Naive thymus-derived CD8-positive, alpha-beta T cell (primary cell): ENCODE measurements at regions not wholly inside any gene's neighbourhood (a gene's known extent, or its start where the extent isn't known, plus 50 kb on each side); places are given as distances from the start of the nearest gene placed in this dataset.

ENCODE experiments used
- ATAC-seq, 2 donors: fragments of 150-1000 bp; cut with Tn5 transposase in 1 of 2; sonication (Bioruptor Pico), chemical (Tn5 transposase) in 1 of 2; 1 replicate in 1 of 2; 2 replicates in 1 of 2; pipeline ENCODE4 v1.10.0; 2021; ENCODE audit warnings: mild to moderate bottlenecking in 2 of 2, moderate library complexity in 2 of 2
- POLR2A ChIA-PET: fragments of 350-600 bp; sonication (Branson Sonifier 250); formaldehyde crosslinking; loops from one replicate; lab custom pipeline; 2021; ENCODE audit warnings: antibody characterized with exemption; lab: Charles Lee
- DNase-seq, 10 donors: peaks; one replicate each; pipeline versions ENCODE4 v3.0.0 to v3.0.0-alpha.2; 2020 to 2022
- H3K27ac Mint-ChIP-seq, 10 donors: one replicate each; pipeline ENCODE4 v1.8.0; 2020 to 2022; ENCODE audit warnings: mild to moderate bottlenecking in 10 of 10, mixed read lengths in 10 of 10, moderate library complexity in 4 of 10, inconsistent platforms in 1 of 10
- H3K27me3 Mint-ChIP-seq, 5 donors: one replicate each; pipeline ENCODE4 v1.8.0; 2021 to 2022; ENCODE audit warnings: mixed read lengths in 5 of 5
- H3K36me3 Mint-ChIP-seq, 3 donors: one replicate each; pipeline ENCODE4 v1.8.0; 2020 to 2022; ENCODE audit warnings: mixed read lengths in 3 of 3, mild to moderate bottlenecking in 2 of 3, inconsistent platforms in 1 of 3
- H3K4me1 Mint-ChIP-seq, 4 donors: one replicate each; pipeline ENCODE4 v1.8.0; 2021 to 2022; ENCODE audit warnings: mixed read lengths in 4 of 4
- H3K4me3 Mint-ChIP-seq, 10 donors: one replicate each; pipeline ENCODE4 v1.8.0; 2020 to 2022; ENCODE audit warnings: mild to moderate bottlenecking in 10 of 10, mixed read lengths in 10 of 10, moderate library complexity in 6 of 10, inconsistent platforms in 1 of 10
- H3K9me3 Mint-ChIP-seq, 9 donors: one replicate each; pipeline ENCODE4 v1.8.0; 2020 to 2022; ENCODE audit warnings: mixed read lengths in 9 of 9, mild to moderate bottlenecking in 3 of 9, inconsistent platforms in 1 of 9, moderate library complexity in 1 of 9

- peaks cover 0 to 13% (median 4%) of the 10 kb centered on the region in 5 donors for H3K27me3 Mint-ChIP-seq
Observed at GRCh38 chr16:65944361-65944760, 422.1 kb upstream of the CDH5 start.

GRCh38 chr16:65940711-65941110, 425.8 kb upstream of the CDH5 start:
- no peak for DNase-seq
- H3K4me3 Mint-ChIP-seq, result no peak overlapping the region
- H3K9me3 Mint-ChIP-seq, result peaks cover 0 to 30% (median 1%) of the 10 kb centered on the region in 9 donors
- POLR2A ChIA-PET, result no interaction called here
- no peak for ATAC-seq
- no peaks in the 10 kb centered on the region for H3K4me1 Mint-ChIP-seq
- peaks cover 0 to 20% (median 6%) of the 10 kb centered on the region in 5 donors for H3K27me3 Mint-ChIP-seq
- H3K27ac Mint-ChIP-seq, result no peak overlapping the region
- H3K36me3 Mint-ChIP-seq, result peaks cover 0 to 7% (median 0%) of the 10 kb centered on the region in 3 donors

More at GRCh38 chr16:65944361-65944760, 422.1 kb upstream of the CDH5 start:
- POLR2A ChIA-PET, result no interaction called here
- no peaks in the 10 kb centered on the region for H3K4me1 Mint-ChIP-seq
- no peak overlapping the region for H3K27ac Mint-ChIP-seq
- H3K36me3 Mint-ChIP-seq, result no peaks in the 10 kb centered on the region
- no peak overlapping the region for H3K4me3 Mint-ChIP-seq
- ATAC-seq (no peak), DNase-seq (no peak)
- peaks cover 0 to 34% (median 0%) of the 10 kb centered on the region in 9 donors for H3K9me3 Mint-ChIP-seq

GRCh38 chr16:65938083-65938482, 428.4 kb upstream of the CDH5 start:
- peaks cover 0 to 19% (median 3%) of the 10 kb centered on the region in 9 donors for H3K9me3 Mint-ChIP-seq
- DNase-seq (no peak), ATAC-seq (no peak)
- H3K4me1 Mint-ChIP-seq, result no peaks in the 10 kb centered on the region
- peaks cover 0 to 7% (median 0%) of the 10 kb centered on the region in 3 donors for H3K36me3 Mint-ChIP-seq
- H3K27me3 Mint-ChIP-seq, result peaks cover 0 to 16% (median 6%) of the 10 kb centered on the region in 5 donors
- POLR2A ChIA-PET, result no interaction called here
- H3K4me3 Mint-ChIP-seq, result no peak overlapping the region
- no peak overlapping the region for H3K27ac Mint-ChIP-seq

- POLR2A ChIA-PET, result no interaction called here
- ATAC-seq, result no peak
- peaks cover 0 to 15% (median 6%) of the 10 kb centered on the region in 5 donors for H3K27me3 Mint-ChIP-seq
- no peak overlapping the region for H3K27ac Mint-ChIP-seq
- H3K36me3 Mint-ChIP-seq, result peaks cover 0 to 7% (median 0%) of the 10 kb centered on the region in 3 donors
- H3K9me3 Mint-ChIP-seq, result peaks cover 0 to 22% (median 2%) of the 10 kb centered on the region in 9 donors
- no peak for DNase-seq
- no peak overlapping the region for H3K4me3 Mint-ChIP-seq
- no peaks in the 10 kb centered on the region for H3K4me1 Mint-ChIP-seq
Observed at GRCh38 chr16:65937455-65937854, 429.0 kb upstream of the CDH5 start.

GRCh38 chr16:65936096-65936495, 430.4 kb upstream of the CDH5 start:
- POLR2A ChIA-PET, result no interaction called here
- Mint-ChIP-seq H3K4me1 (no peaks in the 10 kb centered on the region), H3K27ac (no peak overlapping the region), H3K27me3 (peaks cover 0 to 15% (median 6%) of the 10 kb centered on the region in 5 donors), H3K9me3 (peaks cover 0 to 22% (median 4%) of the 10 kb centered on the region in 9 donors), H3K4me3 (no peak overlapping the region), H3K36me3 (peaks cover 0 to 7% (median 0%) of the 10 kb centered on the region in 3 donors)
- DNase-seq, result no peak
- ATAC-seq, result no peak

GRCh38 chr16:65934443-65934842, 432.0 kb upstream of the CDH5 start:
- DNase-seq (no peak), ATAC-seq (no peak)
- no peak overlapping the region for H3K4me3 Mint-ChIP-seq
- H3K27me3 Mint-ChIP-seq, result peaks cover 0 to 15% (median 6%) of the 10 kb centered on the region in 5 donors
- H3K9me3 Mint-ChIP-seq, result peaks cover 0 to 35% (median 7%) of the 10 kb centered on the region in 9 donors
- peaks cover 0 to 7% (median 0%) of the 10 kb centered on the region in 3 donors for H3K36me3 Mint-ChIP-seq
- no peaks in the 10 kb centered on the region for H3K4me1 Mint-ChIP-seq
- H3K27ac Mint-ChIP-seq, result no peak overlapping the region
- POLR2A ChIA-PET, result no interaction called here

GRCh38 chr16:65933703-65934102, 432.8 kb upstream of the CDH5 start:
- ATAC-seq (no peak), DNase-seq (no peak)
- POLR2A ChIA-PET, result no interaction called here
- Mint-ChIP-seq H3K4me3 (no peak overlapping the region), H3K27ac (no peak overlapping the region), H3K4me1 (no peaks in the 10 kb centered on the region), H3K27me3 (peaks cover 0 to 11% (median 3%) of the 10 kb centered on the region in 5 donors), H3K36me3 (peaks cover 0 to 4% (median 0%) of the 10 kb centered on the region in 3 donors), H3K9me3 (peaks cover 0 to 37% (median 9%) of the 10 kb centered on the region in 9 donors)

- H3K36me3 Mint-ChIP-seq, result no peaks in the 10 kb centered on the region
- ATAC-seq, result no peak
- no peak overlapping the region for H3K27ac Mint-ChIP-seq
- H3K4me1 Mint-ChIP-seq, result no peaks in the 10 kb centered on the region
- no peak for DNase-seq
- no peak overlapping the region for H3K4me3 Mint-ChIP-seq
- H3K9me3 Mint-ChIP-seq, result peaks cover 0 to 49% (median 11%) of the 10 kb centered on the region in 9 donors
- POLR2A ChIA-PET, result no interaction called here
- H3K27me3 Mint-ChIP-seq, result peaks cover 0 to 15% (median 0%) of the 10 kb centered on the region in 5 donors
Observed at GRCh38 chr16:65932350-65933072, 434.0 kb upstream of the CDH5 start.

GRCh38 chr16:65922923-65923322, 443.6 kb upstream of the CDH5 start:
- no peaks in the 10 kb centered on the region for H3K4me1 Mint-ChIP-seq
- POLR2A ChIA-PET, result no interaction called here
- DNase-seq, result no peak
- no peak for ATAC-seq
- no peak overlapping the region for H3K27ac Mint-ChIP-seq
- H3K36me3 Mint-ChIP-seq, result no peaks in the 10 kb centered on the region
- H3K27me3 Mint-ChIP-seq, result peaks cover 8 to 23% (median 8%) of the 10 kb centered on the region in 5 donors
- no peak overlapping the region for H3K4me3 Mint-ChIP-seq
- H3K9me3 Mint-ChIP-seq, result peaks cover 0 to 7% (median 2%) of the 10 kb centered on the region in 9 donors

- POLR2A ChIA-PET, result no interaction called here
- Mint-ChIP-seq H3K36me3 (no peaks in the 10 kb centered on the region), H3K4me1 (no peaks in the 10 kb centered on the region), H3K27me3 (peaks cover 8 to 24% (median 11%) of the 10 kb centered on the region in 5 donors), H3K4me3 (no peak overlapping the region), H3K9me3 (peaks cover 0 to 11% (median 0%) of the 10 kb centered on the region in 9 donors), H3K27ac (no peak overlapping the region)
- DNase-seq (no peak), ATAC-seq (no peak)
Observed at GRCh38 chr16:65919986-65920376, 446.5 kb upstream of the CDH5 start.

GRCh38 chr16:65919145-65919985, 447.1 kb upstream of the CDH5 start:
- no peak overlapping the region for H3K27ac Mint-ChIP-seq
- DNase-seq (no peak), ATAC-seq (no peak)
- no peaks in the 10 kb centered on the region for H3K36me3 Mint-ChIP-seq
- H3K9me3 Mint-ChIP-seq, result peaks cover 0 to 11% (median 0%) of the 10 kb centered on the region in 9 donors
- POLR2A ChIA-PET, result no interaction called here
- H3K27me3 Mint-ChIP-seq, result peaks cover 8 to 21% (median 11%) of the 10 kb centered on the region in 5 donors
- no peaks in the 10 kb centered on the region for H3K4me1 Mint-ChIP-seq
- H3K4me3 Mint-ChIP-seq, result no peak overlapping the region

GRCh38 chr16:65917466-65917865, 449.0 kb upstream of the CDH5 start:
- Mint-ChIP-seq H3K27ac (no peak overlapping the region), H3K4me3 (no peak overlapping the region), H3K36me3 (no peaks in the 10 kb centered on the region), H3K27me3 (peaks cover 8 to 21% (median 11%) of the 10 kb centered on the region in 5 donors), H3K9me3 (peaks cover 0 to 16% (median 2%) of the 10 kb centered on the region in 9 donors), H3K4me1 (no peaks in the 10 kb centered on the region)
- POLR2A ChIA-PET, result no interaction called here
- ATAC-seq (no peak), DNase-seq (no peak)

GRCh38 chr16:65916995-65917394, 449.5 kb upstream of the CDH5 start:
- Mint-ChIP-seq H3K4me3 (no peak overlapping the region), H3K9me3 (peaks cover 0 to 16% (median 2%) of the 10 kb centered on the region in 9 donors), H3K27me3 (peaks cover 8 to 21% (median 11%) of the 10 kb centered on the region in 5 donors), H3K4me1 (no peaks in the 10 kb centered on the region), H3K36me3 (no peaks in the 10 kb centered on the region), H3K27ac (no peak overlapping the region)
- POLR2A ChIA-PET, result no interaction called here
- DNase-seq (no peak), ATAC-seq (no peak)
